Kidney epithelial cell (primary cell): ENCODE measurements at regions not wholly inside any gene's neighbourhood (a gene's known extent, or its start where the extent isn't known, plus 50 kb on each side); places are given as distances from the start of the nearest gene placed in this dataset.

ENCODE experiments used
- DNase-seq: peaks from one replicate; pipeline ENCODE4 v3.0.0-alpha.2; 2010; ENCODE audit warnings: low read depth
- H3K27me3 ChIP-seq: 2 replicates; pipeline ENCODE4 v1.6.0; 2011; ENCODE audit warnings: low read length; ENCODE audit not compliant: control insufficient read depth, insufficient read depth
- H3K36me3 ChIP-seq: 2 replicates; pipeline ENCODE4 v1.5.1; 2011; ENCODE audit warnings: low read length; ENCODE audit not compliant: control insufficient read depth, insufficient read depth
- H3K4me3 ChIP-seq: 2 replicates; pipeline ENCODE4 v1.5.1; 2011; ENCODE audit warnings: low read depth, mild to moderate bottlenecking, control low read depth, low read length
- CTCF ChIP-seq: IDR thresholded peaks from 2 replicates; pipeline ENCODE4 v1.5.1; 2011; ENCODE audit warnings: mild to moderate bottlenecking, moderate library complexity, low read length, control low read depth, inconsistent platforms; ENCODE audit not compliant: insufficient read depth, poor library complexity, severe bottlenecking

DNA sequence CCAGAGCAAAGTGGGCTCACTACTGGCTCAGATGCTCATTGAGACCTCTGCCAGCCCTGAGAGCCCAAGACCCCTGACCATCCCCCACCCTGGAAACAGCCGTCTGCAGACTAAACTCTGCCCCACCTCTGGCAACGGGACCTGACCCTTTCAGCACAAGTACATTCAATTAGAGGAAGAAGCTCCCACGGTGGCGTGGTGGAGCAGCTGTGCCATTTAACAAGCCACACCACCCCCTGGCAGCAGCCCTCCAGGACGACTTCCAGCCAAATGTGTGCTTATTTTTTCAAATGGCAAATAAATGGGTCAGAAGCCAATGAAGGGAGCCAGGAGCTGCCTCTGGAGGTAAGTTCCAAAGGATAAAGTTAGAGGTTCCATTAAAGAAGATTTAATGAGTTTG, 226.7 kb downstream of the NPHP4 start:
- DNase-seq = no peak
- Histone ChIP-seq H3K4me3 (no peak overlapping the region), H3K27me3 (peaks cover 3% of the 10 kb centered on the region), H3K36me3 (no peaks in the 10 kb centered on the region)
- no peak for TF ChIP-seq CTCF

GRCh38 chr1:5764959-5765358, 227.3 kb downstream of the NPHP4 start:
- H3K36me3 ChIP-seq = no peaks in the 10 kb centered on the region
- peaks cover 3% of the 10 kb centered on the region for H3K27me3 ChIP-seq
- DNase-seq = no peak
- H3K4me3 ChIP-seq = no peak overlapping the region
- TF ChIP-seq CTCF = no peak

DNA sequence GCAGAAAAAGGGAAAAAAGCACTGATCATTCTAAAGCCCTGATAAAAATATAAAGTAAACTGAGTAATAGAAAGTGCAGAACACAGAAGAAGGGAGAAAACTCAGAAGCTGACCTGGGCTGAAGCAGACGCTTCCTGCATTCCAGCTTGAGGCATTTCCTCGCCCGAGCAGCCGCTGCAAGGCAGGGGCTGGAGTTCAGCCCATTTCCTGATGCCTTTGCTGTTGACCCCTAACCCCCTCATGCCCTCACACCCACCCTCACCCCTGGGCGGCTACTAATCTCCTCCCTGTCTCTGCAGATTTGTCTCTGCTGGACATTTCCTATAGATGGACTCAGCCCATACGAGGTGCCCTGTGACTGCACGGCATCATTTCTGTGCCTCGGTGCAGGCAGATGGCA, 227.8 kb downstream of the NPHP4 start:
- Histone ChIP-seq H3K36me3 (no peaks in the 10 kb centered on the region), H3K4me3 (no peak overlapping the region), H3K27me3 (peaks cover 3% of the 10 kb centered on the region)
- TF ChIP-seq CTCF = no peak
- DNase-seq = no peak

- DNase-seq = no peak
- Histone ChIP-seq H3K36me3 (no peaks in the 10 kb centered on the region), H3K27me3 (peaks cover 3% of the 10 kb centered on the region), H3K4me3 (no peak overlapping the region)
- no peak for TF ChIP-seq CTCF
These were observed 228.4 kb downstream of the NPHP4 start for GRCh38 chr1:5763696-5764370.

GRCh38 chr1:5758859-5759578, 233.2 kb downstream of the NPHP4 start:
- TF ChIP-seq CTCF = no peak
- H3K27me3 ChIP-seq = peaks cover 2% of the 10 kb centered on the region

More at GRCh38 chr1:5758859-5759578, 233.2 kb downstream of the NPHP4 start:
- no peaks in the 10 kb centered on the region for H3K36me3 ChIP-seq
- no peak overlapping the region for H3K4me3 ChIP-seq
- no peak for DNase-seq
